Fibroblast of villous mesenchyme (primary cell): ENCODE measurements at regions not wholly inside any gene's neighbourhood (a gene's known extent, or its start where the extent isn't known, plus 50 kb on each side); places are given as distances from the start of the nearest gene placed in this dataset.

Source experiments
- DNase-seq: peaks from one replicate; pipeline ENCODE4 v3.0.0-alpha.2; 2010; ENCODE audit warnings: low read depth
- H3K4me3 ChIP-seq: 2 replicates; pipeline ENCODE4 v1.5.1; 2011; ENCODE audit warnings: low read depth, mild to moderate bottlenecking, low read length
- CTCF ChIP-seq: IDR thresholded peaks from 2 replicates; pipeline ENCODE4 v1.5.1; 2012; ENCODE audit warnings: low read depth, mild to moderate bottlenecking, low read length; ENCODE audit not compliant: insufficient read depth

- no peak overlapping the region for H3K4me3 ChIP-seq
- peak; percentile 18 for DNase-seq
- no peak for TF ChIP-seq CTCF
Observed at GRCh38 chr7:69395061-69395714, 203.1 kb upstream of the AUTS2 start.

GRCh38 chr7:69398986-69399385 is 199.3 kb upstream of the AUTS2 start:
- no peak for DNase-seq
- TF ChIP-seq CTCF: no peak
- no peak overlapping the region for H3K4me3 ChIP-seq

- H3K4me3 ChIP-seq: no peak overlapping the region
- TF ChIP-seq CTCF: no peak
- peak; percentile 5 for DNase-seq
Observed at GRCh38 chr7:69399401-69399800, 198.9 kb upstream of the AUTS2 start.

GRCh38 chr7:69402696-69403095 is 195.6 kb upstream of the AUTS2 start:
- no peak for TF ChIP-seq CTCF
- DNase-seq: no peak
- H3K4me3 ChIP-seq: no peak overlapping the region

DNA sequence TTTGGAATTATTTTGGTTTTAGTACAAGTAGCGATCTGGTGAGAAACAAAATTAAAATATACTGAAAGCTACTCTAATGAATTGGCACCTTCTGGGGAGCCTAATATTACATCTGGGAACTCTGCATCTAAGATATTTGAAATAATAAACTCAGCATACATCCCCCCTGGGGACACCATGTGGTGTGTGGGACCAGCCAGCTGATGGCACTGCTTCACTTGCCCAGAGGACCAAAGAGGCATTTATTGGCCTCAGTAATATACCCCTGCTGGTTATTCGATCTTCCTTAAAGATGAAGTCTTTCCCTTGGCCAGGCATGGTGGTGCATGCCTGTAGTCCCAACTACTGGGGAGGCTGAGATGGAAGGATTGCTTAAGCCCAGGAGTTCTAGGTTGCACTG is 195.1 kb upstream of the AUTS2 start:
- no peak for TF ChIP-seq CTCF
- DNase-seq: no peak
- H3K4me3 ChIP-seq: no peak overlapping the region

DNA sequence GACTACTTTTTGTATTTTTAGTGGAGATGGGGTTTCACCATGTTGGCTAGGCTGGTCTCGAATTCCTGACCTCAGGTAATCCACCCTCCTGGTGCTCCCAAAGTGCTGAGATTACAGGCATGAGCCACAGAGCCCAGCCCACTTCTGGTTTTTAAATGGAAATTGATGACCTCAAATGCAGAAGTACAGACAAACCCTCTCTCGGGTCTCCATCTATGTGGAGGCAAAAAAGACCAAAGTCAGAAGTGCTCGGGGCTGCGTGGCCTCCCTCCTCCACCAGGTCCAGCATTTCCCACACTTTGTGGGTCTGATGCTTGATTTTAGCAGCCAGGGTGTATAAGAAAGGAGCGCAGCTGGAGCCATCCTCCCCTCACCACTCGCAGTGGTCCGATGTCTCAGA is 187.3 kb upstream of the AUTS2 start:
- H3K4me3 ChIP-seq: no peak overlapping the region
- TF ChIP-seq CTCF: no peak
- DNase-seq: no peak

DNA sequence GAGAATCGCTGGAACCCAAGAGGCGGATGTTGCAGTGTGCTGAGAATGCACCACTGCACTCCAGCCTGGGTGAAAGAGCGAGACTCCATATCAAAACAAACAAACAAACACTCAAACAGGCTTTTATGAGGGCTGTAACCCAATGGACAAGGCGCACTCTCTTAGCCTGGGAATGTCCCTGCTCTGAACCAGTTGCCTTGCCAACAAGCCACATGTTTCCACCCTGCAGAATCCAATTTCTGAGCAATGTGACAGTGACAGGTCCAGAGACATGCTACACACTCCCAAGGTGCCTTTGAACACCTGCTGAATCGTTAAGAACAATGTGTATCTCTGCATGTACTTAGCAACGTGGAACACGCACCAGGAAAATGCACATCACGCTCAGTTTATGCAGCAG is 186.8 kb upstream of the AUTS2 start:
- TF ChIP-seq CTCF: no peak
- DNase-seq: no peak
- no peak overlapping the region for H3K4me3 ChIP-seq
